ENCODE measurements at regions not wholly inside any gene's neighbourhood (a gene's known extent, or its start where the extent isn't known, plus 50 kb on each side); places are given as distances from the start of the nearest gene placed in this dataset.

- Histone ChIP-seq H3K36me3 (ENCODE audit: control insufficient read depth, insufficient read depth, low read length) (no peaks in the 10 kb centered on the region), H3K4me3 (ENCODE audit: low read depth, low read length) (no peak overlapping the region), H3K9me3 (no peaks in the 10 kb centered on the region), H3K4me1 (no peaks in the 10 kb centered on the region), H3K27me3 (replicated peaks; ENCODE audit: control insufficient read depth, insufficient read depth, low read length) (no peaks in the 10 kb centered on the region)
- no peaks in the 10 kb centered on the region for H3K36me3 Mint-ChIP-seq (ENCODE audit: insufficient read depth, unreplicated experiment)
- no peak overlapping the region for H3K27ac Mint-ChIP-seq (ENCODE audit: unreplicated experiment)
- H3K4me3 Mint-ChIP-seq (ENCODE audit: unreplicated experiment) = no peak overlapping the region
- H3K9me3 Mint-ChIP-seq (ENCODE audit: unreplicated experiment) = no peaks in the 10 kb centered on the region
- H3K27me3 Mint-ChIP-seq (ENCODE audit: insufficient read depth, unreplicated experiment) = no peaks in the 10 kb centered on the region
- no peaks in the 10 kb centered on the region for H3K4me1 Mint-ChIP-seq (ENCODE audit: low read depth, unreplicated experiment)
- BruUV-seq (replicated peaks) = no TSS peak
- intact Hi-C loops (cut with micrococcal nuclease; ENCODE audit: unreplicated experiment) = no loop called here
- CTCF ChIA-PET = no interaction called here
- no peak for TF ChIP-seq CTCF (IDR thresholded peaks at IDR 0.05; ENCODE audit: insufficient read depth in 1 of 2, low read depth in 1 of 2, low read length in 1 of 2, severe bottlenecking in 1 of 2, unreplicated experiment in 1 of 2)
- no peak for DNase-seq
- POLR2A ChIA-PET = no interaction called here
These were observed 388.6 kb upstream of the PITX2 start for GRCh38 chr4:111011458-111011857.

- intact Hi-C loops (cut with micrococcal nuclease; ENCODE audit: unreplicated experiment) = no loop called here
- Histone ChIP-seq H3K36me3 (ENCODE audit: control insufficient read depth, insufficient read depth, low read length) (no peaks in the 10 kb centered on the region), H3K27me3 (replicated peaks; ENCODE audit: control insufficient read depth, insufficient read depth, low read length) (no peaks in the 10 kb centered on the region), H3K4me1 (no peaks in the 10 kb centered on the region), H3K4me3 (ENCODE audit: low read depth, low read length) (no peak overlapping the region), H3K9me3 (no peaks in the 10 kb centered on the region)
- Mint-ChIP-seq H3K27me3 (ENCODE audit: insufficient read depth, unreplicated experiment) (no peaks in the 10 kb centered on the region), H3K9me3 (ENCODE audit: unreplicated experiment) (no peaks in the 10 kb centered on the region), H3K36me3 (ENCODE audit: insufficient read depth, unreplicated experiment) (no peaks in the 10 kb centered on the region), H3K27ac (ENCODE audit: unreplicated experiment) (no peak overlapping the region), H3K4me1 (ENCODE audit: low read depth, unreplicated experiment) (no peaks in the 10 kb centered on the region), H3K4me3 (ENCODE audit: unreplicated experiment) (no peak overlapping the region)
- ChIA-PET POLR2A (no interaction called here), CTCF (no interaction called here)
- no TSS peak for BruUV-seq (replicated peaks)
- TF ChIP-seq CTCF (IDR thresholded peaks at IDR 0.05; ENCODE audit: insufficient read depth in 1 of 2, low read depth in 1 of 2, low read length in 1 of 2, severe bottlenecking in 1 of 2, unreplicated experiment in 1 of 2) = no peak
- no peak for DNase-seq
These were observed 391.0 kb upstream of the PITX2 start for GRCh38 chr4:111013846-111014245.

GRCh38 chr4:111014537-111014936, 391.7 kb upstream of the PITX2 start:
- Mint-ChIP-seq H3K4me1 (ENCODE audit: low read depth, unreplicated experiment) (no peaks in the 10 kb centered on the region), H3K27ac (ENCODE audit: unreplicated experiment) (no peak overlapping the region), H3K9me3 (ENCODE audit: unreplicated experiment) (no peaks in the 10 kb centered on the region), H3K36me3 (ENCODE audit: insufficient read depth, unreplicated experiment) (no peaks in the 10 kb centered on the region), H3K27me3 (ENCODE audit: insufficient read depth, unreplicated experiment) (no peaks in the 10 kb centered on the region), H3K4me3 (ENCODE audit: unreplicated experiment) (no peak overlapping the region)
- POLR2A ChIA-PET = no interaction called here
- intact Hi-C loops (cut with micrococcal nuclease; ENCODE audit: unreplicated experiment) = no loop called here
- Histone ChIP-seq H3K4me1 (no peaks in the 10 kb centered on the region), H3K4me3 (ENCODE audit: low read depth, low read length) (no peak overlapping the region), H3K36me3 (ENCODE audit: control insufficient read depth, insufficient read depth, low read length) (no peaks in the 10 kb centered on the region), H3K27me3 (replicated peaks; ENCODE audit: control insufficient read depth, insufficient read depth, low read length) (no peaks in the 10 kb centered on the region), H3K9me3 (no peaks in the 10 kb centered on the region)
- TF ChIP-seq CTCF (IDR thresholded peaks at IDR 0.05; ENCODE audit: insufficient read depth in 1 of 2, low read depth in 1 of 2, low read length in 1 of 2, severe bottlenecking in 1 of 2, unreplicated experiment in 1 of 2) = no peak
- no TSS peak for BruUV-seq (replicated peaks)
- CTCF ChIA-PET = no interaction called here
- no peak for DNase-seq
